ENCODE measurements at regions not wholly inside any gene's neighbourhood (a gene's known extent, or its start where the extent isn't known, plus 50 kb on each side); places are given as distances from the start of the nearest gene placed in this dataset.

GRCh38 chr4:53932796-53933610 lies 131.4 kb downstream of the CHIC2 start:
- no peak for ATAC-seq
- H4K20me1 ChIP-seq (ENCODE audit: insufficient read depth, low read length) = no peaks in the 10 kb centered on the region
- intact Hi-C loops (cut with micrococcal nuclease; ENCODE audit: unreplicated experiment) = no loop called here

GRCh38 chr4:53931461-53931961 lies 132.9 kb downstream of the CHIC2 start:
- in situ Hi-C loops (cut with HindIII; ENCODE audit: extremely low pct_ligation_motif_present, low pct_unique_long_range_greater_than_20kb) (no loop called here), intact Hi-C loops (cut with micrococcal nuclease; ENCODE audit: unreplicated experiment) (loop anchor here (2.0 kb wide), 1 partner anchor 171 kb away; no protein-coding TSS in a partner anchor)
- no peaks in the 10 kb centered on the region for H4K20me1 ChIP-seq (ENCODE audit: insufficient read depth, low read length)
- H3K79me2 ChIP-seq (ENCODE audit: insufficient read depth, low read length) = no peaks in the 10 kb centered on the region
- no peak overlapping the region for H3K4me2 ChIP-seq (ENCODE audit: low read depth, low read length)
- no peak for FAIRE-seq
- peaks cover 14% of the 10 kb centered on the region for H3K4me1 ChIP-seq (ENCODE audit: insufficient read depth, low read length)
- H3K36me3 ChIP-seq (replicated peaks in 1 of 2; ENCODE audit: control insufficient read depth in 1 of 2, insufficient read depth in 2 of 2, low read length in 2 of 2) = no peaks in the 10 kb centered on the region
- H3K4me3 ChIP-seq (replicated peaks in 1 of 3; ENCODE audit: insufficient read depth in 1 of 3, low read depth in 2 of 3, low read length in 3 of 3) = no peak overlapping the region
- POLR2A ChIA-PET = no interaction called here
- WGBS (ENCODE audit: low lambda C conversion rate) = 24% methylated on average over 4 of the region's 4 CpGs
- ATAC-seq = no peak
- H2AFZ ChIP-seq (ENCODE audit: low read length) = no peak overlapping the region
- H3K27me3 ChIP-seq (ENCODE audit: control insufficient read depth in 1 of 2, insufficient read depth in 2 of 2, low read length in 2 of 2) = no peaks in the 10 kb centered on the region
- no TSS peak for BruUV-seq (replicated peaks)
- H3K27ac ChIP-seq (ENCODE audit: extremely low read length, insufficient read depth, low read length) = no peak overlapping the region
- no peaks in the 10 kb centered on the region for H3K9me3 ChIP-seq (ENCODE audit: low read length)
- CTCF ChIA-PET (ENCODE audit: low intra/inter-chr PET ratio, low total read pairs) = interaction anchor here (3.0 kb wide), 1 partner anchor 302 kb away, joined by 16 read pairs; no protein-coding TSS in a partner anchor
- H3K9ac ChIP-seq (ENCODE audit: insufficient read depth, low read depth, low read length) = no peak overlapping the region
- no peak for DNase-seq (ENCODE audit: low spot score)
- no peak for TF ChIP-seq ZNF567 (CRISPR knock-in tag; IDR thresholded peaks at IDR 0.05; ENCODE audit: borderline replicate concordance)
- no peak for TF ChIP-seq ZNF687 (CRISPR knock-in tag; IDR thresholded peaks at IDR 0.05)
- no peak for TF ChIP-seq MIER3 (CRISPR knock-in tag; IDR thresholded peaks at IDR 0.05; ENCODE audit: borderline replicate concordance)
- no peak for TF ChIP-seq ZNF362 (CRISPR knock-in tag; IDR thresholded peaks at IDR 0.05; ENCODE audit: borderline replicate concordance)
- TF ChIP-seq RELA (CRISPR knock-in tag; IDR thresholded peaks at IDR 0.05) = no peak
- no peak for TF ChIP-seq ATF4 (CRISPR knock-in tag; IDR thresholded peaks at IDR 0.05)
- no peak for TF ChIP-seq SOX13 (IDR thresholded peaks at IDR 0.05)
- no peak for TF ChIP-seq SOX13 (CRISPR knock-in tag; conservative IDR thresholded peaks at IDR 0.05 in 1 of 2, IDR thresholded peaks at IDR 0.05 in 1 of 2)
- no peak for TF ChIP-seq ZFY (CRISPR knock-in tag; IDR thresholded peaks at IDR 0.05)

More at GRCh38 chr4:53932796-53933610, 131.4 kb downstream of the CHIC2 start:
- no peaks in the 10 kb centered on the region for H3K36me3 ChIP-seq (replicated peaks in 1 of 2; ENCODE audit: control insufficient read depth in 1 of 2, insufficient read depth in 2 of 2, low read length in 2 of 2)
- DNase-seq (ENCODE audit: low spot score) (no peak), FAIRE-seq (no peak)
- peaks cover 14% of the 10 kb centered on the region for H3K4me1 ChIP-seq (ENCODE audit: insufficient read depth, low read length)
- POLR2A ChIA-PET = no interaction called here
- no peak overlapping the region for H3K9ac ChIP-seq (ENCODE audit: insufficient read depth, low read depth, low read length)
- H3K4me3 ChIP-seq (replicated peaks in 1 of 3; ENCODE audit: insufficient read depth in 1 of 3, low read depth in 2 of 3, low read length in 3 of 3) = no peak overlapping the region
- 23% methylated on average over 7 of the region's 7 CpGs for WGBS (ENCODE audit: low lambda C conversion rate)
- no TSS peak for BruUV-seq (replicated peaks)
- no peak overlapping the region for H3K4me2 ChIP-seq (ENCODE audit: low read depth, low read length)
- no peak for TF ChIP-seq NR2F1 (CRISPR knock-in tag; IDR thresholded peaks at IDR 0.05)
- no peak for TF ChIP-seq KDM2A (CRISPR knock-in tag; IDR thresholded peaks at IDR 0.05; ENCODE audit: borderline replicate concordance, low read depth)
- no peak for TF ChIP-seq TCF7 (IDR thresholded peaks at IDR 0.05; ENCODE audit: low read depth)
- no peak for TF ChIP-seq SMARCE1 (IDR thresholded peaks at IDR 0.05; ENCODE audit: borderline replicate concordance)
- no peak for TF ChIP-seq SP5 (CRISPR knock-in tag; IDR thresholded peaks at IDR 0.05; ENCODE audit: borderline replicate concordance, low read depth)
- no peak overlapping the region for H3K27ac ChIP-seq (ENCODE audit: extremely low read length, insufficient read depth, low read length)
- in situ Hi-C loops (cut with HindIII; ENCODE audit: extremely low pct_ligation_motif_present, low pct_unique_long_range_greater_than_20kb) = no loop called here
- H3K79me2 ChIP-seq (ENCODE audit: insufficient read depth, low read length) = no peaks in the 10 kb centered on the region
- no peak overlapping the region for H2AFZ ChIP-seq (ENCODE audit: low read length)
- no peaks in the 10 kb centered on the region for H3K9me3 ChIP-seq (ENCODE audit: low read length)
- CTCF ChIA-PET (ENCODE audit: low intra/inter-chr PET ratio, low total read pairs) = no interaction called here
- H3K27me3 ChIP-seq (ENCODE audit: control insufficient read depth in 1 of 2, insufficient read depth in 2 of 2, low read length in 2 of 2) = no peaks in the 10 kb centered on the region
